Hypothalamus (tissue), 51 donors: ENCODE measurements at regions not wholly inside any gene's neighbourhood (a gene's known extent, or its start where the extent isn't known, plus 50 kb on each side); places are given as distances from the start of the nearest gene placed in this dataset.

ENCODE experiments used
- DNase-seq, 51 donors: peaks; one replicate each; lab custom pipeline; 2025; lab: John Stamatoyannopoulos, UW

GRCh38 chr3:141418751-141419150, 50.4 kb downstream of the ZBTB38 start:
- DNase-seq, result no peak

GRCh38 chr3:141419946-141420345, 51.6 kb downstream of the ZBTB38 start:
- DNase-seq, result no peak

GRCh38 chr3:141421186-141421585, 52.9 kb downstream of the ZBTB38 start:
- no peak for DNase-seq

- no peak for DNase-seq
These were observed 53.5 kb downstream of the ZBTB38 start for GRCh38 chr3:141421639-141422319.

GRCh38 chr3:141422961-141423582, 54.8 kb downstream of the ZBTB38 start:
- no peak for DNase-seq

- no peak for DNase-seq
These were observed 57.4 kb downstream of the ZBTB38 start for GRCh38 chr3:141425523-141426233.

- peak in 38 of 51 donors; percentile 9 to 73 (median 50) for DNase-seq
These were observed 58.2 kb downstream of the ZBTB38 start for GRCh38 chr3:141426404-141427034.

- no peak for DNase-seq
These were observed 59.1 kb upstream of the RASA2 start for GRCh38 chr3:141427764-141428163.

GRCh38 chr3:141429371-141430035, 57.3 kb upstream of the RASA2 start:
- no peak for DNase-seq

- DNase-seq, result no peak
These were observed 56.5 kb upstream of the RASA2 start for GRCh38 chr3:141430316-141430715.

GRCh38 chr3:141431411-141432378, 55.1 kb upstream of the RASA2 start:
- DNase-seq, result peak in 7 of 51 donors; percentile 15 to 73 (median 34)

GRCh38 chr3:141432904-141433303, 53.9 kb upstream of the RASA2 start:
- DNase-seq, result no peak

- DNase-seq, result no peak
These were observed 52.6 kb upstream of the RASA2 start for GRCh38 chr3:141434255-141434654.

GRCh38 chr3:141436180-141436579, 50.6 kb upstream of the RASA2 start:
- DNase-seq, result no peak
